C4-2B (cell line): ENCODE measurements at regions not wholly inside any gene's neighbourhood (a gene's known extent, or its start where the extent isn't known, plus 50 kb on each side); places are given as distances from the start of the nearest gene placed in this dataset.

Experiments
- H3K27ac ChIP-seq: fragments of 450-650 bp; 2 replicates; pipeline ENCODE4 v1.5.1; 2017
- CTCF ChIP-seq: fragments of 450-650 bp; conservative IDR thresholded peaks from 2 replicates; pipeline ENCODE4 v1.5.1; 2017; ENCODE audit warnings: mild to moderate bottlenecking
- ZFX ChIP-seq: fragments of 450-650 bp; IDR thresholded peaks from 2 replicates; pipeline ENCODE4 v1.6.1; 2017

- no peak overlapping the region for H3K27ac ChIP-seq
- TF ChIP-seq CTCF: no peak
- no peak for TF ChIP-seq ZFX
These were observed 507.6 kb upstream of the TNP1 start for GRCh38 chr2:217367464-217367863.

- H3K27ac ChIP-seq: no peak overlapping the region
- TF ChIP-seq ZFX (no peak), CTCF (no peak)
These were observed 507.1 kb upstream of the TNP1 start for GRCh38 chr2:217366966-217367365.

- no peak for TF ChIP-seq CTCF
- H3K27ac ChIP-seq: no peak overlapping the region
These were observed 506.5 kb upstream of the TNP1 start for GRCh38 chr2:217366266-217366895.

GRCh38 chr2:217365656-217366055, 505.8 kb upstream of the TNP1 start:
- no peak overlapping the region for H3K27ac ChIP-seq
- TF ChIP-seq CTCF (no peak), ZFX (no peak)

GRCh38 chr2:217364224-217364623, 504.4 kb upstream of the TNP1 start:
- no peak overlapping the region for H3K27ac ChIP-seq
- no peak for TF ChIP-seq ZFX
- no peak for TF ChIP-seq CTCF

GRCh38 chr2:217363470-217363869, 503.6 kb upstream of the TNP1 start:
- no peak for TF ChIP-seq CTCF
- no peak for TF ChIP-seq ZFX
- H3K27ac ChIP-seq: no peak overlapping the region

- no peak for TF ChIP-seq CTCF
- no peak for TF ChIP-seq ZFX
- no peak overlapping the region for H3K27ac ChIP-seq
These were observed 502.8 kb upstream of the TNP1 start for GRCh38 chr2:217362710-217363109.
